ENCODE measurements at regions not wholly inside any gene's neighbourhood (a gene's known extent, or its start where the extent isn't known, plus 50 kb on each side); places are given as distances from the start of the nearest gene placed in this dataset.
"Not testable (repeated sequence)": the region's sequence is repeated elsewhere in the genome, so short reads cannot be mapped to it uniquely, and the experiment has no call there.

- DNase-seq: no peak
These were observed 286.4 kb upstream of the TNC start for GRCh38 chr9:115404311-115404710.

DNA sequence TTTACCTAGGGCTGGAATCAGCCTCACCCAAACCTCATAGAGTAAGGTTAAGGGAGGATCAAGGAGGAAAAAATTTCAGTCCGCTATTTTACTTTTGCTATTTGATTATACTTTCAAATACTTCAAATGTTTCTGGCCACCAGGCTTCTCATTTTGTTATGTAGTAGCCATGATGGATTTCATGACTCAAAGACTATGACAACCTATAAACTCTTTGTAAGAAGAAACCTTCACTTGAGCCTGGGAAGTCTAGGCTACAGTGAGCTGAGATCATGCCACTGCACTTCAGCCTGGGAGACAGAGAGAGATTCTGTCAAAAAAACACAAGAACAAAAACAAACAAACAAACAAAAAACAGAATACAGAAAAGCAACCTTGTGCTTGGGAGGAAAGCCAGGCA is 293.6 kb upstream of the TNC start:
- no peak for DNase-seq

- no peak for DNase-seq
These were observed 294.1 kb upstream of the TNC start for GRCh38 chr9:115411993-115412452.

DNA sequence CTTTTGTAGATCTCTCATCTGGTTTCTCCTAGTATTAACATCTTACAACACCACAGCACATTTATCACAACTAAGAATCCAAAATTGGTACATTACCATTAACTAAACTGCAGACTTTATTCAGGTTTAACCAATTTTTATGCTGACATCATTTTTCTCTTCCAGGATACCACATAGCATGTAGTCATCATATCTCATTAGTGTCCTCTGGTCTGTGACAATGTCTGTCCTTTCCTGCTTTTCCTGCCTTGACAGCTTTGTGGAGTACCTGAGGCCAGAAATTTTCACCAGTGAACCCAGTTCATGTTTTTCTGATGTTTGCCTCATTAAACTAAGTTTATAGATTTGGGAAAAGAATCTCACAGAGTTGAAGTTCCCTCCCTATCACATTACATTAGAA is 294.7 kb upstream of the TNC start:
- no peak for DNase-seq

- no peak for DNase-seq
These were observed 295.3 kb upstream of the TNC start for GRCh38 chr9:115413304-115413703.

GRCh38 chr9:115413766-115414382 is 295.9 kb upstream of the TNC start:
- DNase-seq: no peak

DNA sequence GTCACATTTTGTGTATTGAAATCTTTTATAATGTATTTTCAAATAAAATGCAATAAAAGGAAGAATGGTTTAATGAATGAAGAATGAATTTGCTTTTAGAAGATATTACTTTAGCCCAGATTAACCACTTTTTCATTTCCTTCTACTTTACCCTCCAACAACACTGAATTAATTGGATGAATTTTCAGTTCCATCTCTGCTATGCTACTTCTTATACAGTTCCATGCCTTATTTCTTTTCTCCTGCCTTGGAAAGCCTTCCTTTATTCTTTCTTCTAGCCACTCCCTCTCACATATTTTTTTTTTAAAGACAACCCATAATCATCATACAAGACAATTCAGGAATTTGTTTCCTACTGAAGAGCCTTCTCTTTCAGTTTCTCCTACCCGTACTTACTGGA is 296.6 kb upstream of the TNC start:
- DNase-seq: no peak

DNA sequence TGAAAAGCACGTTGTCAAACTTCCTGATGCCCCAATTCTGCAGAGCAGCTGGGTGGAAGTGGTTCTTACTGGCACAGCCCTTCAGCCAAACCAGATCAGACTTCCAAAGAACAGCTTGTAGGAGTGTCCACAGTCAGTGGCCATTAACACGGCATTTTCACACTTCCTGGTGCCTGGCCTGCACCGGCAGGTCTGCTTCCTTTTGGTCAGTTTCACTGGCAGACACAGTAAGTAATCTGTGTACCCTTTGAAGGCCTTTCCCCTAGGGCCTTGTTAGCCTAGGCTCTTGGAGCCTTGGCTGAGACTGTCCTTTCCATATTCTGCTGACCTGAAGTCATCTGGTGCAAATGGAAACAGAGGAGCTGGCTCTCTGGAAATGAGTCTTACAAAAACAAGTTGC is 297.5 kb upstream of the TNC start:
- no peak for DNase-seq

- DNase-seq: no peak
These were observed 298.3 kb upstream of the TNC start for GRCh38 chr9:115416299-115416698.

GRCh38 chr9:115418181-115418580 is 300.2 kb upstream of the TNC start:
- DNase-seq: not testable (repeated sequence)

- no peak for DNase-seq
These were observed 305.0 kb upstream of the TNC start for GRCh38 chr9:115422932-115423440.

GRCh38 chr9:115423646-115424045 is 305.7 kb upstream of the TNC start:
- DNase-seq: no peak

- no peak for DNase-seq
These were observed 307.6 kb upstream of the TNC start for GRCh38 chr9:115425601-115426000.

- no peak for DNase-seq
These were observed 319.5 kb upstream of the TNC start for GRCh38 chr9:115437418-115437817.

DNA sequence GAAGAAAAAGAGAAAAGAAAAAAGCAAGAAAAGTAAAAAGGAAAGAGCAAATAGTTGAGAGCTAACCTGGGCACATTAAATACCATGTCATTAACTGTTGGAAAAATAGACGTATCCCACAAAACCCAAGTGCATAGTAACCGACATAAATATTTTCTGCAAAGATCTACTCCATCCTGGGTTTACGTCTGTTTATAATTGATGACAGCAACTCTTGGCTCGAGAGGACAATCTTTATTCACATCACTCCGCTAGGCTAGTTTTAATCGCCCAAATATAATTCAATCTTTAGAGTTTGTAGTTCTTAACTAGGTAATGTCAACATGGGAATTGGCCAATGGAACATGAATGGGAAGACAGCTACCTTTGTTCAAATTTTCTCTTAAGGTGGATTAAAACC is 321.7 kb upstream of the TNC start:
- no peak for DNase-seq

- peak; percentile 54 for DNase-seq
These were observed 324.1 kb upstream of the TNC start for GRCh38 chr9:115442054-115442453.

- DNase-seq: no peak
These were observed 325.9 kb upstream of the TNC start for GRCh38 chr9:115443890-115444289.

DNA sequence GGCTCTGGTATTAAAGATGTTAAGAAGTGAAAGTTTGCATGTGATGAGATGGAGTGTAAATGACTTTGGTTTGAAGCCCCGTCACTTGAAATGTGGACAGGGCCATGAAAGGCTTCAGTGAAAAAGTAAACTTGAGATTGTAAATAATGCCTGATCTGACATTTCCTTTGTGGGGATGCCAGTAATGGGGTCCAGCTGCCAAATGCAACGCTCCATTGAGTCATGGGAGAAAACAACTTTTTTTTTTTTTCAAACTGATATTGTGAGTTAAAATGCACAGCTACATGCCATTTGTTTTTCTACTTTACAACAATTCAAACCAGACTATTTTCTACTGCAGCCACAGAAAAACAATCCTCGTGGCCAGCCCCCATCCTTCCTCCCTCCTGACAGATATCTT is 327.0 kb upstream of the TNC start:
- no peak for DNase-seq

DNA sequence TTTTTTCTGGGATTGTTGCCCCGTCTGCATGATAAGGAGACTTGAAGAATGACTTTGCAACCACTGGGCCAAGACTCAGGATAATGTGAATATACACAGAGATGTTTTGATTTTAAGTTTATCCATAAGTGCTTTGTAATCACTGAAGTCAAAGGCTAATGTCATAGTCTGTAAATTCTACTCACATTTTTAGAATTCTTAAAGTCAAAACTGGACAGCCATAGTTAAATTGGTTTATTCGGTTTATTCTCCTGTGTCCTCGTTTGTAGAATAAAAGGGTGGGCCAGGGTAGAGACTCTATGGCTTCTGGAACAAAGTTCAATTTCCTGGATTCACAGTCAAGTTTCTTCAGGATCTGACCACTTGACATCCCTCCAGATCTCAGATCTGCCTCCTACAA is 327.7 kb upstream of the TNC start:
- no peak for DNase-seq

- no peak for DNase-seq
These were observed 338.6 kb upstream of the TNC start for GRCh38 chr9:115456515-115456914.

- DNase-seq: peak; percentile 49
These were observed 343.3 kb upstream of the TNC start for GRCh38 chr9:115461280-115461679.

- no peak for DNase-seq
These were observed 344.7 kb upstream of the TNC start for GRCh38 chr9:115462623-115463022.

DNA sequence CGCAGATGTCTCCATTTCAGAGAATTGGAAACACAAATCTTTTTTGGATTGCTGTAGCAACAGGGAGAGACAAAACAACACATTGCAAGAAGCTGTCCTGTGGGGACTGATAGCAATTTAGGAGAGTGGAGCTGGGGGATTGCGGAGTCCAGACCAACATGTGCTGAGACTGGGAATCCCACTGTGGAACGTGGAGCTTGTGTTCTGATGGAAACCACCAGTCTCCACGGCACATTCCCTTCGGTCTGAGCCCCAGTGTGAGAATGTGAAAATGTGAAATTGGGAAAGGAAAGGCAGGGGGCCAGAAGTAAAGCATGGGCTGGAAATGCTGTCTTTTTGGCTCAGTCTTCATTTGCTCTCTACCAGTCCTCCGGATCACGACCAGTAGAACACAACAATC is 348.8 kb upstream of the TNC start:
- peak; percentile 39 for DNase-seq

DNA sequence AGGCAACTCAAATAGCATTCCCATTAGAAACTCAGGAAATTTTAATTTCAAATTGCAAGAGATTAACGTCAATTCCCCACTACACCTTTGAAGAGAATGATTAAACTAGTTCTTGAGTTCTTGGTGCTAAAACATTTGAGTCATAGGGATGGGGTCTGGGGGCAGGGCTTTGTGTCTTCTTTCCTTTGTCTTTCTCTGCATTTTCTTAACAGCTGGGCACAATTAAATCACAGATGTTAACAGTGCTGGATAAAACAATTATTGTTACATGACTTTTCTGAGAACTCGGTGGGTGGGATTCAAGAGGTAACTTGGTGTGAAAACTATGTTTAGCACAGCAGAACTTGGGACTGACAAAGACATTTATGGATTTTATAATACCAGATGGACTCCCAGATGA is 351.9 kb upstream of the TNC start:
- DNase-seq: no peak

DNA sequence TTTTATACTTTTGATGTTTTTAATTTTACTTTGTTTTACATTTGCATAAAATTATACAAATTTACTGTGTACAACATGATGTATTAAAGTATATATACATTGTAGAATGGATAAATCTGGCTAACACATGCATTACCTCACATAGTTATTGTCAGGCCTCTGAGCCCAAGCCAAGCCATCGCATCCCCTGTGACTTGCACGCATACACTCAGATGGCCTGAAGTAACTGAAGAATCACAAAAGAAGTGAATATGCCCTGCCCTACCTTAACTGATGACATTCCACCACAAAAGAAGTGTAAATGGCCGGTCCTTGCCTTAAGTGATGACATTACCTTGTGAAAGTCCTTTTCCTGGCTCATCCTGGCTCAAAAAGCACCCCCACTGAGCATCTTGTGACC is 355.1 kb upstream of the TNC start:
- not testable (repeated sequence) for DNase-seq
